ENCODE measurements at regions not wholly inside any gene's neighbourhood (a gene's known extent, or its start where the extent isn't known, plus 50 kb on each side); places are given as distances from the start of the nearest gene placed in this dataset.

GRCh38 chr9:124191691-124192395, 65.9 kb upstream of the NEK6 start:
- TF ChIP-seq FOXP2 (optimal IDR thresholded peaks at IDR 0.05; ENCODE audit: borderline replicate concordance, extremely low read depth, extremely low read length, insufficient read depth), result no peak
- TF ChIP-seq REST (IDR thresholded peaks at IDR 0.05; ENCODE audit: insufficient read depth in 1 of 2, low read depth in 2 of 2, low read length in 2 of 2), result no peak
- no peak for TF ChIP-seq POLR2AphosphoS5 (IDR thresholded peaks at IDR 0.05; ENCODE audit: low read depth, low read length)
- TF ChIP-seq TAF1 (IDR thresholded peaks at IDR 0.05; ENCODE audit: borderline replicate concordance, insufficient read depth, low read length), result no peak
- TF ChIP-seq SIN3A (IDR thresholded peaks at IDR 0.05; ENCODE audit: borderline replicate concordance, insufficient read depth, low read length), result no peak

- no peak for TF ChIP-seq REST (IDR thresholded peaks at IDR 0.05; ENCODE audit: insufficient read depth in 1 of 2, low read depth in 2 of 2, low read length in 2 of 2)
- no peak for TF ChIP-seq FOXP2 (optimal IDR thresholded peaks at IDR 0.05; ENCODE audit: borderline replicate concordance, extremely low read depth, extremely low read length, insufficient read depth)
- TF ChIP-seq SIN3A (IDR thresholded peaks at IDR 0.05; ENCODE audit: borderline replicate concordance, insufficient read depth, low read length), result no peak
- TF ChIP-seq TAF1 (IDR thresholded peaks at IDR 0.05; ENCODE audit: borderline replicate concordance, insufficient read depth, low read length), result no peak
- no peak for TF ChIP-seq POLR2AphosphoS5 (IDR thresholded peaks at IDR 0.05; ENCODE audit: low read depth, low read length)
These were observed 61.0 kb upstream of the NEK6 start for GRCh38 chr9:124196814-124197176.

- TF ChIP-seq POLR2AphosphoS5 (IDR thresholded peaks at IDR 0.05; ENCODE audit: low read depth, low read length) (no peak), REST (IDR thresholded peaks at IDR 0.05; ENCODE audit: insufficient read depth in 1 of 2, low read depth in 2 of 2, low read length in 2 of 2) (no peak), TAF1 (IDR thresholded peaks at IDR 0.05; ENCODE audit: borderline replicate concordance, insufficient read depth, low read length) (no peak), FOXP2 (optimal IDR thresholded peaks at IDR 0.05; ENCODE audit: borderline replicate concordance, extremely low read depth, extremely low read length, insufficient read depth) (no peak), SIN3A (IDR thresholded peaks at IDR 0.05; ENCODE audit: borderline replicate concordance, insufficient read depth, low read length) (no peak)
These were observed 60.3 kb upstream of the NEK6 start for GRCh38 chr9:124197177-124198095.

GRCh38 chr9:124198331-124198730, 59.4 kb upstream of the NEK6 start:
- TF ChIP-seq POLR2AphosphoS5 (IDR thresholded peaks at IDR 0.05; ENCODE audit: low read depth, low read length) (no peak), REST (IDR thresholded peaks at IDR 0.05; ENCODE audit: insufficient read depth in 1 of 2, low read depth in 2 of 2, low read length in 2 of 2) (no peak), FOXP2 (optimal IDR thresholded peaks at IDR 0.05; ENCODE audit: borderline replicate concordance, extremely low read depth, extremely low read length, insufficient read depth) (no peak)
